HG03060 (cell line): ENCODE measurements at regions not wholly inside any gene's neighbourhood (a gene's known extent, or its start where the extent isn't known, plus 50 kb on each side); places are given as distances from the start of the nearest gene placed in this dataset.

ENCODE experiments used
- ATAC-seq: cut with Tn5 transposase; IDR thresholded peaks from one replicate; pipeline ENCODE4 v1.9.1; 2021; ENCODE audit warnings: low read depth, moderate number of reproducible peaks; ENCODE audit not compliant: unreplicated experiment

GRCh38 chr9:78654324-78654723 is 357.4 kb downstream of the PSAT1 start:
- no peak for ATAC-seq

GRCh38 chr9:78663369-78663768 is 366.4 kb downstream of the PSAT1 start:
- ATAC-seq = no peak

GRCh38 chr9:78664370-78664769 is 367.4 kb downstream of the PSAT1 start:
- no peak for ATAC-seq

GRCh38 chr9:78666818-78667414 is 370.0 kb downstream of the PSAT1 start:
- no peak for ATAC-seq

- no peak for ATAC-seq
These were observed 371.4 kb downstream of the PSAT1 start for GRCh38 chr9:78668148-78668832.

- no peak for ATAC-seq
These were observed 372.7 kb downstream of the PSAT1 start for GRCh38 chr9:78669591-78669990.

GRCh38 chr9:78671785-78672184 is 374.9 kb downstream of the PSAT1 start:
- no peak for ATAC-seq

GRCh38 chr9:78674874-78675273 is 377.9 kb downstream of the PSAT1 start:
- no peak for ATAC-seq

GRCh38 chr9:78676009-78676408 is 379.1 kb downstream of the PSAT1 start:
- no peak for ATAC-seq

- ATAC-seq = no peak
These were observed 379.7 kb downstream of the PSAT1 start for GRCh38 chr9:78676623-78677022.

- ATAC-seq = no peak
These were observed 380.4 kb downstream of the PSAT1 start for GRCh38 chr9:78677326-78677725.

- ATAC-seq = no peak
These were observed 382.0 kb downstream of the PSAT1 start for GRCh38 chr9:78678877-78679276.

GRCh38 chr9:78680196-78680595 is 383.3 kb downstream of the PSAT1 start:
- ATAC-seq = no peak

- ATAC-seq = no peak
These were observed 385.3 kb downstream of the PSAT1 start for GRCh38 chr9:78682216-78682615.

GRCh38 chr9:78685471-78685870 is 388.5 kb downstream of the PSAT1 start:
- ATAC-seq = no peak

- ATAC-seq = no peak
These were observed 391.9 kb downstream of the PSAT1 start for GRCh38 chr9:78688796-78689195.

- no peak for ATAC-seq
These were observed 394.6 kb downstream of the PSAT1 start for GRCh38 chr9:78691542-78691941.

GRCh38 chr9:78692871-78693270 is 395.9 kb downstream of the PSAT1 start:
- ATAC-seq = no peak

- no peak for ATAC-seq
These were observed 398.0 kb downstream of the PSAT1 start for GRCh38 chr9:78694974-78695373.

- no peak for ATAC-seq
These were observed 398.6 kb downstream of the PSAT1 start for GRCh38 chr9:78695519-78695918.

GRCh38 chr9:78697618-78698017 is 400.7 kb downstream of the PSAT1 start:
- ATAC-seq = no peak

- ATAC-seq = no peak
These were observed 401.4 kb downstream of the PSAT1 start for GRCh38 chr9:78698371-78698770.
